ENCODE measurements at regions not wholly inside any gene's neighbourhood (a gene's known extent, or its start where the extent isn't known, plus 50 kb on each side); places are given as distances from the start of the nearest gene placed in this dataset.
A peak's percentile ranks its signal among the peaks of the same experiment; 100 is the strongest.

DNA sequence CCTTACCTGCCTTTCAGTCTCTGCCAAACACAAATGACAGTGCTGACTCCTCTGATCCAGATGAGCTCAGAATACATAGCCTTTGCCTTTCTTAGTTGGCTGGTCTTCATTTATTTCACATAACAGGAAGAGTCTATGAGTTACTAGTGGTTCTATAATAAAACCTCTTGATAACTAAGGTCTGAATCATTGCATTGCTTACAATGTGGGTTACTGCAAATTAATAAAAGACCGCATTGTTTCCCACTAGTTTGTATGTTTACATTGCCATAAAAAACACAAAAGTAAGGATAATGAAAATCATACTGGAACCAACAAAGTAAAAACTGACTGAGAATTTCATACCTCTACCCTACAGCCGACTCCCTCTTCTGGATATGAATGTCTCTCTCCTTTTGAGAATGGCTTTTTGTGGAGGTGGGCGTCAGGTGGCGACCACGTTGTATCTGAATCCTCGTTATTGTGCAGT, 62.0 kb upstream of the AKR1E2 start:
- TF ChIP-seq EZH2 (IDR thresholded peaks at IDR 0.05; ENCODE audit: borderline replicate concordance): no peak
- TF ChIP-seq, protein P1, sequence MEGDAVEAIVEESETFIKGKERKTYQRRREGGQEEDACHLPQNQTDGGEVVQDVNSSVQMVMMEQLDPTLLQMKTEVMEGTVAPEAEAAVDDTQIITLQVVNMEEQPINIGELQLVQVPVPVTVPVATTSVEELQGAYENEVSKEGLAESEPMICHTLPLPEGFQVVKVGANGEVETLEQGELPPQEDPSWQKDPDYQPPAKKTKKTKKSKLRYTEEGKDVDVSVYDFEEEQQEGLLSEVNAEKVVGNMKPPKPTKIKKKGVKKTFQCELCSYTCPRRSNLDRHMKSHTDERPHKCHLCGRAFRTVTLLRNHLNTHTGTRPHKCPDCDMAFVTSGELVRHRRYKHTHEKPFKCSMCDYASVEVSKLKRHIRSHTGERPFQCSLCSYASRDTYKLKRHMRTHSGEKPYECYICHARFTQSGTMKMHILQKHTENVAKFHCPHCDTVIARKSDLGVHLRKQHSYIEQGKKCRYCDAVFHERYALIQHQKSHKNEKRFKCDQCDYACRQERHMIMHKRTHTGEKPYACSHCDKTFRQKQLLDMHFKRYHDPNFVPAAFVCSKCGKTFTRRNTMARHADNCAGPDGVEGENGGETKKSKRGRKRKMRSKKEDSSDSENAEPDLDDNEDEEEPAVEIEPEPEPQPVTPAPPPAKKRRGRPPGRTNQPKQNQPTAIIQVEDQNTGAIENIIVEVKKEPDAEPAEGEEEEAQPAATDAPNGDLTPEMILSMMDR (IDR thresholded peaks at IDR 0.05; ENCODE audit: poor library complexity): peak; percentile 14
- TF ChIP-seq EZH2phosphoT487 (IDR thresholded peaks at IDR 0.05; ENCODE audit: low read depth, severe bottlenecking, unreplicated experiment): no peak
